Transverse colon (tissue), 4 donors: ENCODE measurements at regions not wholly inside any gene's neighbourhood (a gene's known extent, or its start where the extent isn't known, plus 50 kb on each side); places are given as distances from the start of the nearest gene placed in this dataset.

Source experiments
- DNase-seq: peaks from one replicate; pipeline ENCODE4 v3.0.0-alpha.2; 2019
- H3K27ac ChIP-seq, 4 donors: fragments of 200-600 bp; sonication (generic); 2 replicates each; pipeline ENCODE4 v1.5.1; 2016 to 2018; ENCODE audit warnings: inconsistent platforms in 4 of 4
- H3K27me3 ChIP-seq: fragments of 200-600 bp; sonication (generic); 2 replicates; pipeline ENCODE4 v1.5.1; 2017; ENCODE audit warnings: inconsistent platforms
- H3K36me3 ChIP-seq, 4 donors: fragments of 200-600 bp; sonication (generic); 2 replicates each; pipeline ENCODE4 v1.5.1; 2017 to 2019; ENCODE audit warnings: inconsistent platforms in 4 of 4
- H3K4me1 ChIP-seq, 4 donors: fragments of 200-600 bp; sonication (generic); 2 replicates each; pipeline ENCODE4 v1.5.1; 2017 to 2020; ENCODE audit warnings: inconsistent platforms in 4 of 4
- H3K4me3 ChIP-seq, 4 donors: fragments of 200-600 bp; sonication (generic); 1 replicate in 1 of 4; 2 replicates in 3 of 4; pipeline versions ENCODE4 v1.5.1 to v1.6.1; 2017 to 2019; ENCODE audit warnings: inconsistent platforms in 4 of 4
- H3K9me3 ChIP-seq, 2 donors: fragments of 200-600 bp; sonication (generic); 2 replicates each; pipeline ENCODE4 v1.5.1; 2017 to 2019; ENCODE audit warnings: inconsistent platforms in 2 of 2
- EP300 ChIP-seq: sonication (generic); formaldehyde crosslinking; IDR thresholded peaks from one replicate; pipeline ENCODE4 v1.6.1; 2017; ENCODE audit warnings: antibody characterized with exemption, low read depth
- POLR2A ChIP-seq: fragments of 450-650 bp; IDR thresholded peaks from one replicate; pipeline ENCODE4 v1.6.1; 2016; ENCODE audit warnings: antibody characterized with exemption, mild to moderate bottlenecking, moderate library complexity
- POLR2AphosphoS5 ChIP-seq, 3 donors: sonication (generic); formaldehyde crosslinking; IDR thresholded peaks; one replicate each; pipeline ENCODE4 v1.6.1; 2016; ENCODE audit warnings: antibody characterized with exemption in 3 of 3
- WGBS, 2 donors: methylation state at CpG; one replicate each; pipeline ENCODE4 v1.1.5; 2018; ENCODE audit warnings: low coverage in 1 of 2; 5-methylcytosine and 5-hydroxymethylcytosine counted together
- in situ Hi-C, 4 donors: fragments of 200-750 bp; cut with MboI; loops; one replicate each; pipeline versions ENCODE4 v1.15.0 to v1.15.1; 2017; ENCODE audit warnings: low sequenced_read_pairs in 3 of 4, low pct_ligation_motif_present in 1 of 4, low pct_unique_long_range_greater_than_20kb in 1 of 4
- intact Hi-C: fragments of 100-400 bp; cut with DNase I; formaldehyde crosslinking; loops from one replicate; pipeline ENCODE4 v1.15.1; 2023; ENCODE audit warnings: low total_unique reads
- TF ChIP-seq, protein P1 (sequence below), 5 experiments: fragments of 200-600 bp in 3 of 5; fragments of 450-650 bp in 2 of 5; sonication (generic) in 3 of 5; IDR thresholded peaks; 1 replicate in 2 of 5; 2 replicates in 3 of 5; pipeline ENCODE4 v1.5.1; 2016 to 2017; ENCODE audit warnings: antibody characterized with exemption in 5 of 5, inconsistent platforms in 3 of 5, mild to moderate bottlenecking in 2 of 5, moderate library complexity in 1 of 5

DNA sequence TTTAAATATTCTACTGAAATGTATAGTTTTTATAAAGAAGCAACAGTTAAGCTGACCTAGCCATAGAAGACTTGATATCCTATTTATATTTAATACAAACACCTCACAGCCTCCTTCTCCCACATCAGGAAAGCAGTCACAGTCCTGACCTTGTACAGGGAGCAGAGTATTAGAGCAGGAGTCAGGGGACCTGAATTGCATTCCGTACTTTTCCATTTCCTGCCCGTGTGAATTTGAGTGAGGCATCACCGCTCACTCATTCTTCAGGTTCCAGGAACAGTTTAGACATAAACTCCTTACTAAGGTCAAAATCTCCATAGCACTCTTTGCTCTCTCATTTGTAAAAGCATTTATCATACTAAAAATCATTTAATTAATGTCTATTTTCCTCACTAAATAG, 482.5 kb upstream of the FAT3 start:
- Histone ChIP-seq H3K27me3 (no peaks in the 10 kb centered on the region), H3K4me1 (no peaks in the 10 kb centered on the region), H3K36me3 (no peaks in the 10 kb centered on the region), H3K9me3 (no peaks in the 10 kb centered on the region), H3K4me3 (no peak overlapping the region), H3K27ac (no peak overlapping the region)
- TF ChIP-seq, protein P1, sequence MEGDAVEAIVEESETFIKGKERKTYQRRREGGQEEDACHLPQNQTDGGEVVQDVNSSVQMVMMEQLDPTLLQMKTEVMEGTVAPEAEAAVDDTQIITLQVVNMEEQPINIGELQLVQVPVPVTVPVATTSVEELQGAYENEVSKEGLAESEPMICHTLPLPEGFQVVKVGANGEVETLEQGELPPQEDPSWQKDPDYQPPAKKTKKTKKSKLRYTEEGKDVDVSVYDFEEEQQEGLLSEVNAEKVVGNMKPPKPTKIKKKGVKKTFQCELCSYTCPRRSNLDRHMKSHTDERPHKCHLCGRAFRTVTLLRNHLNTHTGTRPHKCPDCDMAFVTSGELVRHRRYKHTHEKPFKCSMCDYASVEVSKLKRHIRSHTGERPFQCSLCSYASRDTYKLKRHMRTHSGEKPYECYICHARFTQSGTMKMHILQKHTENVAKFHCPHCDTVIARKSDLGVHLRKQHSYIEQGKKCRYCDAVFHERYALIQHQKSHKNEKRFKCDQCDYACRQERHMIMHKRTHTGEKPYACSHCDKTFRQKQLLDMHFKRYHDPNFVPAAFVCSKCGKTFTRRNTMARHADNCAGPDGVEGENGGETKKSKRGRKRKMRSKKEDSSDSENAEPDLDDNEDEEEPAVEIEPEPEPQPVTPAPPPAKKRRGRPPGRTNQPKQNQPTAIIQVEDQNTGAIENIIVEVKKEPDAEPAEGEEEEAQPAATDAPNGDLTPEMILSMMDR (IDR thresholded peaks at IDR 0.05) = no peak
- no peak for TF ChIP-seq POLR2A
- no peak for TF ChIP-seq EP300
- TF ChIP-seq POLR2AphosphoS5 (IDR thresholded peaks at IDR 0.05) = no peak
- intact Hi-C loops (no loop called here), in situ Hi-C loops (no loop called here)
- no peak for DNase-seq
- 80 to 84% methylated on average over 3 of the region's 3 CpGs for WGBS, 2 donors

DNA sequence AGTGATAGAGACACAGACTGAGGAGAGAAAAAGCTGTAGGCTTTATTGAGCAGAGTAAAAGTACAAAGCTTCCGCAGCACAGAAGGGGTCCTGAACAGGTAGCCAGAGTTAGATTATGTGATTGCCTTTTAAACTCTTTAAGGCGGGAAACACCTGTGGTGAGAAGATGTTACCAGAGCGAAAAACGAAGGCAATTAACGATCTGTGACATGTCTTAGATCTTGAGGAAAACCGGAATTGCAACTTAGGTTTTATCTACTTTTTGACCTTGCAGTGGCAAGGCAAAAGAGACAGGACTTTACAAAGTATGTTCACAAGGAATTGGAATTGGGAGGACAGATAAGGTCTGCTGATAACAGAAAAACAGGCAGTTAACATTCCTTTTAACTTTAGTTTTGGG, 493.6 kb upstream of the FAT3 start:
- H3K9me3 ChIP-seq = peaks cover 0 to 5% of the 10 kb centered on the region in 2 donors
- H3K27me3 ChIP-seq = no peaks in the 10 kb centered on the region

DNA sequence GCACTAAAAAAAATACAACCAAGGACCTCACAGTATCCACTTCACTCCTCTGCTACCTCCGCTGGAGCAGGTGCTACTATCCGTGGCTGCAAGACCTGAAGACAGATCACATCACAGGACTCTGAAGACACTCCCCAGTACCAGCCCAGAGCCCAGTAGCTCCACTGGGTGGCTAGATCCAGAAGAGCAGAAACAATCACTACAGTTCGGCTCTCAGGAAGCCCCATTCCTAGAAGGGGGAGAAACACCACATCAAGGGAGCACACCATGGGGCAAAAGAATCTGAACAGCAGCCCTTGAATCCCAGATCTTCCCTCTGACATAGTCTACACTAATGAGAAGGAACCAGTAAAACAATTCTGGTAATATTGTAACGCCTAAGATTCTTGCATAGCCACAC, 494.0 kb upstream of the FAT3 start:
- Histone ChIP-seq H3K27ac (no peak overlapping the region), H3K36me3 (no peaks in the 10 kb centered on the region), H3K4me1 (no peaks in the 10 kb centered on the region), H3K9me3 (peaks cover 0 to 5% of the 10 kb centered on the region in 2 donors), H3K27me3 (no peaks in the 10 kb centered on the region), H3K4me3 (no peak overlapping the region)
- no peak for DNase-seq
- in situ Hi-C loops (no loop called here), intact Hi-C loops (no loop called here)
- WGBS, 2 donors = 90% methylated on average over 4 of the region's 4 CpGs; no CpG with 5 or more reads in 1 of the 2 donors
- TF ChIP-seq, protein P1 (IDR thresholded peaks at IDR 0.05) = no peak
- no peak for TF ChIP-seq POLR2A
- no peak for TF ChIP-seq POLR2AphosphoS5 (IDR thresholded peaks at IDR 0.05)
- no peak for TF ChIP-seq EP300

More for the DNA sequence above, 493.6 kb upstream of the FAT3 start:
- no peaks in the 10 kb centered on the region for H3K36me3 ChIP-seq
- in situ Hi-C loops = no loop called here
- intact Hi-C loops = no loop called here
- no peak for DNase-seq
- no peak overlapping the region for H3K27ac ChIP-seq
- 66 to 68% methylated on average over 6 of the region's 6 CpGs for WGBS, 2 donors
- no peak overlapping the region for H3K4me3 ChIP-seq
- TF ChIP-seq EP300 (no peak), POLR2A (no peak), POLR2AphosphoS5 (IDR thresholded peaks at IDR 0.05) (no peak)
- TF ChIP-seq, protein P1 (IDR thresholded peaks at IDR 0.05) = no peak
- H3K4me1 ChIP-seq = no peaks in the 10 kb centered on the region

DNA sequence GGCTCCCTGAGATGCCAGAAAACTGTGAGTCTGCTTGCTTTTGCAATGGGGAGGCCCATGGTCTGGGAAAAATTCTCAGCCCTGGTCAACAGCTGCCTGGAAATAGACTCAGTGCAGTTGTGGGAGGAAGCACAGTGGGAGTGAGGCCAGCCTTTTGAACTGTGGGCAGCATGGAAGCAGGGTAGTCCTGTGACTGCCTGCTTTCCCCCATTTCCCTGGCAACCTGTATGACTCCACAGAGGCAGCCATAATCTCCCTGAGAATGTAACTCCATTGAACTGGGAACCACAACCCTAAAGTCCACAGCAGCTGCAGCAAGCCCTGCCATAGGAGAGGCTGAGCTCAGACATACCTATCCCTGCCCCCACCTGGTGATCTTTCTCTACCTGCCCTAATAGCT, 494.6 kb upstream of the FAT3 start:
- no peak for DNase-seq
- intact Hi-C loops (no loop called here), in situ Hi-C loops (no loop called here)
- H3K9me3 ChIP-seq = peaks cover 0 to 5% of the 10 kb centered on the region in 2 donors
- H3K4me1 ChIP-seq = no peaks in the 10 kb centered on the region
- TF ChIP-seq EP300 (no peak), POLR2A (no peak), POLR2AphosphoS5 (IDR thresholded peaks at IDR 0.05) (no peak)
- TF ChIP-seq, protein P1 (IDR thresholded peaks at IDR 0.05) = no peak
- no peak overlapping the region for H3K4me3 ChIP-seq
- no peaks in the 10 kb centered on the region for H3K27me3 ChIP-seq
- H3K27ac ChIP-seq = no peak overlapping the region
- no peaks in the 10 kb centered on the region for H3K36me3 ChIP-seq
